ENCODE measurements at regions not wholly inside any gene's neighbourhood (a gene's known extent, or its start where the extent isn't known, plus 50 kb on each side); places are given as distances from the start of the nearest gene placed in this dataset.

DNA sequence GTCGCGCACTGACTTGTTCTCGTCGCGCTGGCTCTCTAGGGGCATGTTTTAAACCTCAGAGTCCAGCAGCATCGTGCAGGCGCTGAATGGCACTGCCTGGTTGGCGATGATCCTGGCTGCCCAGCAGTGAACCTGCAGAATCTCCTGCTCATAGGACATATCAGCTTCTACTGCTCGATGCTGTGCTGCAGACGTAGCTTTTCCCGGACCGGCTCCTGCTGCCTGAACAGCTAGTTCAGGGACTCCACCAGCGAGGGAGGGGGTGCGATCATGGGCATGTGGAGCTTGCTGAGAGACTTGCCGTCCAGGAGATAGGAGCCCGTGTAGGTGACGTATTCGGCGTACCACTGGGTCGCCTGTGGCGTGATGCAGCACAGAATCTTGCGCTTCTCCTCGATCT, 890.0 kb upstream of the LRRTM1 start:
- H3K9me3 ChIP-seq (ENCODE audit: control insufficient read depth, insufficient read depth, low read depth, low read length), result no peaks in the 10 kb centered on the region
- DNase-seq (ENCODE audit: low read depth, low spot score) (no peak), ATAC-seq (no peak)
- H3K27ac ChIP-seq (ENCODE audit: low read length), result no peak overlapping the region
- no TSS peak for BruUV-seq (replicated peaks)
- H3K27me3 ChIP-seq (ENCODE audit: control insufficient read depth, insufficient read depth, low read length), result no peaks in the 10 kb centered on the region
- no peak for TF ChIP-seq TCF7L2 (IDR thresholded peaks at IDR 0.05; ENCODE audit: low read depth, low read length)
- TF ChIP-seq, protein P1, sequence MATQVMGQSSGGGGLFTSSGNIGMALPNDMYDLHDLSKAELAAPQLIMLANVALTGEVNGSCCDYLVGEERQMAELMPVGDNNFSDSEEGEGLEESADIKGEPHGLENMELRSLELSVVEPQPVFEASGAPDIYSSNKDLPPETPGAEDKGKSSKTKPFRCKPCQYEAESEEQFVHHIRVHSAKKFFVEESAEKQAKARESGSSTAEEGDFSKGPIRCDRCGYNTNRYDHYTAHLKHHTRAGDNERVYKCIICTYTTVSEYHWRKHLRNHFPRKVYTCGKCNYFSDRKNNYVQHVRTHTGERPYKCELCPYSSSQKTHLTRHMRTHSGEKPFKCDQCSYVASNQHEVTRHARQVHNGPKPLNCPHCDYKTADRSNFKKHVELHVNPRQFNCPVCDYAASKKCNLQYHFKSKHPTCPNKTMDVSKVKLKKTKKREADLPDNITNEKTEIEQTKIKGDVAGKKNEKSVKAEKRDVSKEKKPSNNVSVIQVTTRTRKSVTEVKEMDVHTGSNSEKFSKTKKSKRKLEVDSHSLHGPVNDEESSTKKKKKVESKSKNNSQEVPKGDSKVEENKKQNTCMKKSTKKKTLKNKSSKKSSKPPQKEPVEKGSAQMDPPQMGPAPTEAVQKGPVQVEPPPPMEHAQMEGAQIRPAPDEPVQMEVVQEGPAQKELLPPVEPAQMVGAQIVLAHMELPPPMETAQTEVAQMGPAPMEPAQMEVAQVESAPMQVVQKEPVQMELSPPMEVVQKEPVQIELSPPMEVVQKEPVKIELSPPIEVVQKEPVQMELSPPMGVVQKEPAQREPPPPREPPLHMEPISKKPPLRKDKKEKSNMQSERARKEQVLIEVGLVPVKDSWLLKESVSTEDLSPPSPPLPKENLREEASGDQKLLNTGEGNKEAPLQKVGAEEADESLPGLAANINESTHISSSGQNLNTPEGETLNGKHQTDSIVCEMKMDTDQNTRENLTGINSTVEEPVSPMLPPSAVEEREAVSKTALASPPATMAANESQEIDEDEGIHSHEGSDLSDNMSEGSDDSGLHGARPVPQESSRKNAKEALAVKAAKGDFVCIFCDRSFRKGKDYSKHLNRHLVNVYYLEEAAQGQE (IDR thresholded peaks at IDR 0.05; ENCODE audit: insufficient read depth in 1 of 2, low read depth in 2 of 2, low read length in 1 of 2), result no peak
- TF ChIP-seq POLR2AphosphoS5 (IDR thresholded peaks at IDR 0.05; ENCODE audit: low read depth, low read length), result no peak
- TF ChIP-seq, protein P2, sequence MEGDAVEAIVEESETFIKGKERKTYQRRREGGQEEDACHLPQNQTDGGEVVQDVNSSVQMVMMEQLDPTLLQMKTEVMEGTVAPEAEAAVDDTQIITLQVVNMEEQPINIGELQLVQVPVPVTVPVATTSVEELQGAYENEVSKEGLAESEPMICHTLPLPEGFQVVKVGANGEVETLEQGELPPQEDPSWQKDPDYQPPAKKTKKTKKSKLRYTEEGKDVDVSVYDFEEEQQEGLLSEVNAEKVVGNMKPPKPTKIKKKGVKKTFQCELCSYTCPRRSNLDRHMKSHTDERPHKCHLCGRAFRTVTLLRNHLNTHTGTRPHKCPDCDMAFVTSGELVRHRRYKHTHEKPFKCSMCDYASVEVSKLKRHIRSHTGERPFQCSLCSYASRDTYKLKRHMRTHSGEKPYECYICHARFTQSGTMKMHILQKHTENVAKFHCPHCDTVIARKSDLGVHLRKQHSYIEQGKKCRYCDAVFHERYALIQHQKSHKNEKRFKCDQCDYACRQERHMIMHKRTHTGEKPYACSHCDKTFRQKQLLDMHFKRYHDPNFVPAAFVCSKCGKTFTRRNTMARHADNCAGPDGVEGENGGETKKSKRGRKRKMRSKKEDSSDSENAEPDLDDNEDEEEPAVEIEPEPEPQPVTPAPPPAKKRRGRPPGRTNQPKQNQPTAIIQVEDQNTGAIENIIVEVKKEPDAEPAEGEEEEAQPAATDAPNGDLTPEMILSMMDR (IDR thresholded peaks at IDR 0.05), result no peak
- no peak for TF ChIP-seq SIN3A (IDR thresholded peaks at IDR 0.05; ENCODE audit: borderline replicate concordance, insufficient read depth, low read depth, low read length)
- in situ Hi-C loops (cut with HindIII; ENCODE audit: low pct_unique_long_range_greater_than_20kb, low sequenced_read_pairs), result no loop called here
- ChIA-PET CTCF (no interaction called here), POLR2A (no interaction called here)
- no peaks in the 10 kb centered on the region for H3K36me3 ChIP-seq (ENCODE audit: control insufficient read depth, insufficient read depth, low read length)
- intact Hi-C loops (cut with micrococcal nuclease; ENCODE audit: unreplicated experiment), result no loop called here
- no peak overlapping the region for H3K4me3 ChIP-seq (ENCODE audit: low read depth in 2 of 2, low read length in 2 of 2)
- no peaks in the 10 kb centered on the region for H3K4me1 ChIP-seq (ENCODE audit: control insufficient read depth, insufficient read depth, low read length)

DNA sequence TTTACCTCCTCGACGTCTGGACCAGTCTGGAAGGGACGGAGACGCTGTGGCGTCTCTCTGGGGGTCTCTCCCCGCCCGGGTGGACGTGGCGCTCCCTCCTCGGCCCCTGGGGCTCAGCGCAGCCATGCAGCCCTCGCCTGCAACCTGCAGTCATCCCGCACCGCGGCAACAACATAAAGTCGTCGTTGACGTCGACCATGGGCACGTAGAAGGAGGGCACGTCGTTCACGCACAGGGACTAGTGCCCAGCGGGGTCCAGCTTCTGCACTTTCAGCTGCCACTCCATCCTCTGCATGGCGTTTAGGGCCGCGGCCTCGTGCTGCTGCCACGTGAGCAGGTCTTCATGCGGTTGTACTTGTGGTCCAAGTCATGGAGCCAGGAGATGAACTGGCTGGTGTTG, 889.6 kb upstream of the LRRTM1 start:
- BruUV-seq (replicated peaks), result no TSS peak

More for the DNA sequence above, 889.6 kb upstream of the LRRTM1 start:
- Histone ChIP-seq H3K4me3 (ENCODE audit: low read depth in 2 of 2, low read length in 2 of 2) (no peak overlapping the region), H3K27ac (ENCODE audit: low read length) (no peak overlapping the region), H3K27me3 (ENCODE audit: control insufficient read depth, insufficient read depth, low read length) (no peaks in the 10 kb centered on the region), H3K4me1 (ENCODE audit: control insufficient read depth, insufficient read depth, low read length) (no peaks in the 10 kb centered on the region), H3K36me3 (ENCODE audit: control insufficient read depth, insufficient read depth, low read length) (no peaks in the 10 kb centered on the region), H3K9me3 (ENCODE audit: control insufficient read depth, insufficient read depth, low read depth, low read length) (no peaks in the 10 kb centered on the region)
- TF ChIP-seq SIN3A (IDR thresholded peaks at IDR 0.05; ENCODE audit: borderline replicate concordance, insufficient read depth, low read depth, low read length) (no peak), POLR2AphosphoS5 (IDR thresholded peaks at IDR 0.05; ENCODE audit: low read depth, low read length) (no peak), TCF7L2 (IDR thresholded peaks at IDR 0.05; ENCODE audit: low read depth, low read length) (no peak)
- TF ChIP-seq, protein P1 (IDR thresholded peaks at IDR 0.05; ENCODE audit: insufficient read depth in 1 of 2, low read depth in 2 of 2, low read length in 1 of 2), result no peak
- TF ChIP-seq, protein P2 (IDR thresholded peaks at IDR 0.05), result no peak
- intact Hi-C loops (cut with micrococcal nuclease; ENCODE audit: unreplicated experiment), result no loop called here
- no peak for ATAC-seq
- CTCF ChIA-PET, result no interaction called here
- DNase-seq (ENCODE audit: low read depth, low spot score), result no peak
- in situ Hi-C loops (cut with HindIII; ENCODE audit: low pct_unique_long_range_greater_than_20kb, low sequenced_read_pairs), result no loop called here
- POLR2A ChIA-PET, result no interaction called here

Data from Panc1 (cell line).